Medulla oblongata (tissue), 1 donor: ENCODE measurements at regions not wholly inside any gene's neighbourhood (a gene's known extent, or its start where the extent isn't known, plus 50 kb on each side); places are given as distances from the start of the nearest gene placed in this dataset.

Experiments used
- DNase-seq: peaks from one replicate; pipeline ENCODE4 v3.0.0-alpha.2; 2015; ENCODE audit errors: extremely low spot score

- DNase-seq = no peak
Observed at GRCh38 chr9:120212853-120213200, 367.1 kb downstream of the CDK5RAP2 start.

- no peak for DNase-seq
Observed at GRCh38 chr9:120212153-120212852, 367.7 kb downstream of the CDK5RAP2 start.

GRCh38 chr9:120210274-120210673 lies 369.7 kb downstream of the CDK5RAP2 start:
- no peak for DNase-seq

GRCh38 chr9:120202856-120203654 lies 376.9 kb downstream of the CDK5RAP2 start:
- no peak for DNase-seq

- DNase-seq = no peak
Observed at GRCh38 chr9:120198027-120198426, 381.9 kb downstream of the CDK5RAP2 start.

- DNase-seq = no peak
Observed at GRCh38 chr9:120197605-120198004, 382.4 kb downstream of the CDK5RAP2 start.

- DNase-seq = no peak
Observed at GRCh38 chr9:120191141-120191540, 388.8 kb downstream of the CDK5RAP2 start.

DNA sequence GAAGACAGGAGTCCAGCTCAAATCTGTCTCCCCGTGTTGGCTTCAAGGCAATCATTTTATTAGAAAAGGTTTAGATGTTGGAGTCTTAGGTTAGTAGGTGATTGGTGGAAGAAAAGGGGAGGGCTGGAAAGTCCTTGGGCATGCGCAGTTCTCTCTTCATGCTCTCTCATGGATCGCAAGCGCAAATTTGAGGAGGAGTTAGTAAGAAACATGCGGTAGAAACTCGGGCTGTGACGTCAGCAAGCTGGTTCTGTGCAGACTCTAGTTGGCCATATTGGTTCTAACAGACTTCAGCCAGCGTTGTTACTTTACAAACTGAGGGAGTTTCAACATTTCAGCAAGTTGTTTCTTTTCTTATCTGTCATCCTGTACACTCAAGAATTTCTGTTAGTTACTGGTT lies 392.2 kb downstream of the CDK5RAP2 start:
- no peak for DNase-seq

DNA sequence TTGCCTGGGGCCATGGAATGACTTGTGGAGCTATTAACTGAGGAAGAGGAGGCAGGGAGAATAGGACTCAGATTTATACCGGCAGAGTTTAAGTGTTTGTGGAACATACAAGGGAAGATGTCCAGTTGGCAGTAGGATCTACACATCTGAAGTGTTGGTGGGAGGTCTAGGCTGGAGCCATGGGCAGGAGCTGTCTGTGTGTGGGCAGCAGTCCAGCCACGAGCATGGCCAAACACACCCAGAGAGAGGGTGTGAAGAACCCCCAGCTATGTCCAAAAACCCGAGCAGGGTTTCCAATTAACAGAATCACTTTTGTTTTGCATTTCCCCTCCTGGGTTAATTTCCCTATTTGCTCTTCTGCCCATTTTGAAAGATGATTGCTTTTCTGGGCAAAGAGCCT lies 393.7 kb downstream of the CDK5RAP2 start:
- DNase-seq = no peak

GRCh38 chr9:120184266-120184665 lies 395.7 kb downstream of the CDK5RAP2 start:
- DNase-seq = no peak

- DNase-seq = no peak
Observed at GRCh38 chr9:120183615-120184014, 396.4 kb downstream of the CDK5RAP2 start.

DNA sequence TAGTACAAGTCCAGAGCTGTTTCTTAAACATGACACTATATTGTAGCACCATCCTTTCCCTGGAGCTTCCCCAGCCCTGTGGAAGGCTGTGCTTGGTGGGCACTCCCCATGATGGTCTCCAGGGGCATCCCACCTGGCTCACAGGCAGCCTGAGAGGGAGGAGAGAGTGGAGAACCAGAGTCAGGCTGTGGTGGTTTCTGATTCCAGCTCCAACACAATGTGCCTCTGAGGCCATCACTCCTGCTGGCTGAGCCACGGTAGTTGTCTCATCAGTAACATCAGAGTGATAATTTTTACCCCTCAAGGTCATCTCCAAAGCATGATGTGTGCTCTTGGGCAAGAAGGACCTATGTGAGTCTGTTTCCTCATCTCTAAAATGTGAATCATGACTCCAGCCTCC lies 398.0 kb downstream of the CDK5RAP2 start:
- no peak for DNase-seq

DNA sequence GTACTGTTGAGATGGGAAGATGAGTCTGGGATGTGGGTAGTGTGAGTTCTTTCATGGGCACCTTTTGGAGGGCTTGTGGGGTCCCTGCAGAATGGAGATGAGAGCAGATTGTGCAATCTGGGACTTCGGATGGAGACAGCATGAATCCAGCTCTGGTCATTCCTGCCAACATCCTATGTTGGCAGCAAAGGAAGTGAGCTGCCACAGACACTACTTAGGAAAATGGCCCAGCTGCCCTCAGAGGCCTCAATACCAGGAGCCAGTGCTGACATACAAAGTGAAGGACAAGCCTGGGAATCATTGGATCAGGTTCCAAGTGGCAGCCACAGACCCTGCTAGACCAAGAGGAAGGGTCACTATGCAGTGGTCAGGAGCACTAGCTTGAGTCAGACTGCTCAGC lies 402.8 kb downstream of the CDK5RAP2 start:
- DNase-seq = no peak

DNA sequence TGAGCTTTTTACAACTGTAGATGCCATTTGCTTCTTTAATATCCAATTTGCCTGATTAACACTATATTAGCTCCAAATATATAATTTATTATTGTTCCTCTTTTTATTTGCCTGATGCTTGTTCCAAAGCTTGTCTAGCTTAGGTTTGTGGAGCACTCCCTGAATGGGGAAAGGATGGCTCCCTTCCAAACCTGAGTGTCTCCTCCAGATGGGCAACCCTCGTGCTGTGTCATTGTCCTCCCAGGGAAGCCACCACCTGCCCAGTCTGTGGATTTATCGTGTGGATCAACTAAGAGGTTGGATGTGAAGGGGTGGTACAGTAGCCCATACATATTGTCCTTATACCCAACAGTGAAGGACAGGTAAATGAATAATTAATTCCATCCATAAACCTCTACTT lies 404.9 kb downstream of the CDK5RAP2 start:
- no peak for DNase-seq

DNA sequence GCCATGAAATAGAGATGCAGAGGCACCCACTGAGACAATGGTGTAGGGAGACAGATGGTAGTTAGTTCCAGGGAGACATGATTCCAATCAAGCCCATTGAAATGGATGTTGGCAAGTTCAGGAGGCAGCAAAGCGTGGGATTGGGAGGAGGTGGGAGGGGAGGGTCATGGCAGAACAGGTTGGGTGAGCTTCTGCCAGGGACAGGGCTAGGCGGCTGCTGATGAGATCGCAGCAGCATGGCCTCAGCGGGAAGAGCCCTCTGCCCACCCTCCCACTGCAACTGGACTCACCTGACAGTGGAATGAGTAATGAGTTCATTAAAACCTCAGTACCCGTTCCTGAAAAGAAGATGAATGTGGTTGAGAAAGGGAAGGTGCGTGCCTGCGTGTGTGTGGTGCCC lies 418.2 kb downstream of the CDK5RAP2 start:
- DNase-seq = no peak

DNA sequence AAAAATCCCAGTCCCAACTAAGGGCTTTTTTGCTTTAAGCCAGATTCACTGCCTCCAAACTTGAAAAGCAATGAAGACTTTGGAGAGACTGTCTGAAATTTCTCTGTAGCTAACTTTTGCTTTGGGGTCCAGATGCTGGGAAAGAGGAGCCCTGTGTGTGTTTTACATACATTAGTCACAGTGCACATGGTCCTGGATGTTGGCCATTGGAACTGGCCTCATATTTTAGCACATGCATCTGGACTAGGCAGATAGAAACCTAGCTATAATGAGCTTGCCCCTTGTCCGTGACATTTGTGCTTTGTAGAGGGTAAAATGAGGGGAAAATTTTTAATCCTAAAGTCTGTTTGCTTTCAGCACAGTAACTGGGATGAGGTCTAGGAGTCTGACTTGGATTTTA lies 421.7 kb downstream of the CDK5RAP2 start:
- no peak for DNase-seq

- no peak for DNase-seq
Observed at GRCh38 chr9:120156376-120156775, 423.6 kb downstream of the CDK5RAP2 start.

DNA sequence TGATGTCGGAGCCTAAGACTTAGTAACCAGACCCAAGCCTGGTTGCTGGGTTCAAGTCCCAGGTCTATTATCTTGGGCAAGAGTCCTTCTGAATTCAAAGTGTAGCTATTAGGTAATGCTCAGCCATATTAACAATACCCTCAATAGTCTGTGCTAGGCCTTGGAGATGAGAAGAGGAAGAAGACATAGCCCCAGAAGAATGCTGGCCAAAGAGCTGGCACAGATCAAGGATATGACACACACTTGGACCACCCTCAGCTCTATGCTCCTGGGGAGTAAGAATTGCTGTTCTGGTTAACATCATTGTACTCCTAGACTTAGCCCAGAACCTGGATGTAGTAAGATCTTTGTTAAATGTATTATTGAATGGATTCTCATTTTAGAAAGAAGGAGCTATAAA lies 426.7 kb downstream of the CDK5RAP2 start:
- DNase-seq = no peak

- peak; percentile 30 for DNase-seq
Observed at GRCh38 chr9:120152295-120152694, 427.7 kb downstream of the CDK5RAP2 start.

DNA sequence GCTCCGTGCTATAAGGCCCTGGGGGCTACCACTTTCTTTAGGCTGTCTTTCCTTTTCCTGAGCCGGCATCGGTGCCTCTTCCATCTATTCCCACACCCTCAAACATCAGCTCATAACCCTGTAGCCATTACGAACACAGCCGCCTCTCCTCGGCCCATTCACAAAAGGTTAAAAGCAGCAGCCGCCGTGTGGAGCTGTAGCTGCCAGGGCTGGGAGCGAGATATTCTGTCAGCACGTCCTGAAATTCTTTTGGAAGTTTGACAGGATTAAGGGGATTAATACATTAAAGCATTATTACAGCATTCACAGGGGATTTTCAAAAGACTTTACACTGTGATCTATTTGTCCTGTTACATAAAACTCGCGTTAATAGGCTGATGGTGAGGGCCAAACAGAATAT lies 428.2 kb downstream of the CDK5RAP2 start:
- DNase-seq = no peak

GRCh38 chr9:120151149-120151548 lies 428.8 kb downstream of the CDK5RAP2 start:
- no peak for DNase-seq

DNA sequence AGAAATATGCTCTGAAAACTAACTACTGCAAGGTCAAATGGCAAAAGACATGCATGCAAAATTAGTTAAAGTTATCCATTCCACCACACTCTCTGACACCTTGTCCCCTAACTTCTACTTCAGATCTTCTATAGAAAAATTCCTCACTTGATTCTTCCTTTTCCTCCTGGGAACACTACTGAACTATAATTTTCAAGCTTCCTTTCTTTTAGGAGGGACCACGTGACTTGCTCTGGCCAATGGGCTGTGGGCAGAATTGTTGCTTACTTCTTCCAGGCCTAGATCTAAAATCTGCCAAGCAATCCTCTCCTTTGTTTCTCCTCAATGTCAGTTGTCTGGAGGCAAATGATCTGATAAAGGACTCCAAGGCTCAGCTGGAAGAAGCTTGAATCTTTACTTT lies 441.0 kb downstream of the CDK5RAP2 start:
- no peak for DNase-seq

GRCh38 chr9:120137186-120137840 lies 442.7 kb downstream of the CDK5RAP2 start:
- no peak for DNase-seq
